HCT116 (cell line): ENCODE measurements at regions not wholly inside any gene's neighbourhood (a gene's known extent, or its start where the extent isn't known, plus 50 kb on each side); places are given as distances from the start of the nearest gene placed in this dataset.

Experiments used
- ATAC-seq: fragments of 200-7000 bp; cut with Tn5 transposase; 2 replicates; pipeline ENCODE4 v1.9.1; 2020; ENCODE audit warnings: mild to moderate bottlenecking, moderate library complexity
- BruUV-seq: library from RNA; stranded (reverse); fragments of 400-500 nt; replicated peaks from 2 replicates; lab custom pipeline; 2021; lab: Mats Ljungman, UMichigan
- CTCF ChIA-PET: fragments of 300-600 bp; sonication (Branson Sonifier 250); formaldehyde crosslinking; loops from one replicate; lab custom pipeline; 2021; ENCODE audit warnings: antibody characterized with exemption; lab: Charles Lee
- POLR2A ChIA-PET: fragments of 300-600, 350-600 bp; sonication (Branson Sonifier 250); formaldehyde crosslinking; loops from one replicate; lab custom pipeline; 2021; ENCODE audit warnings: antibody characterized with exemption; lab: Charles Lee
- RAD21 ChIA-PET, 2 experiments: fragments of 300-600 bp; sonication (Branson Sonifier 250); formaldehyde crosslinking; loops; one replicate each; lab custom pipeline; 2023; ENCODE audit warnings: low total read pairs in 2 of 2; ENCODE audit not compliant: uncharacterized antibody in 2 of 2, unreplicated experiment in 2 of 2, low non-redundant PET in 1 of 2; lab: Charles Lee
- DNase-seq: peaks from one replicate; pipeline ENCODE4 v3.0.0-alpha.2; 2010; ENCODE audit warnings: low read depth, low spot score
- H2AFZ ChIP-seq: fragments of 200-600 bp; shearing (Covaris generic), sonication (generic); 2 replicates; pipeline ENCODE4 v1.6.1; 2017; ENCODE audit warnings: low read depth, mixed run types, mixed read lengths, antibody characterized with exemption, low read length; ENCODE audit not compliant: poor library complexity, severe bottlenecking
- H3K27ac ChIP-seq: 2 replicates; pipeline ENCODE4 v1.5.1; 2012; ENCODE audit warnings: low read depth, low read length
- H3K27me3 ChIP-seq: fragments of 200-600 bp; sonication (generic); 2 replicates; pipeline ENCODE4 v1.6.1; 2016; ENCODE audit warnings: mixed run types, low read length, mixed read lengths; ENCODE audit not compliant: insufficient read depth
- H3K36me3 ChIP-seq, 2 experiments: fragments of 200-500 bp in 1 of 2; fragments of 200-600 bp in 1 of 2; sonication (Bioruptor generic) in 1 of 2; sonication (generic) in 1 of 2; 2 replicates each; pipeline versions ENCODE4 v1.5.1 to v1.6.1; 2014 to 2016; ENCODE audit warnings: low read length in 2 of 2, inconsistent platforms in 1 of 2, mixed read lengths in 1 of 2, mixed run types in 1 of 2; ENCODE audit not compliant: insufficient read depth in 2 of 2, control insufficient read depth in 1 of 2
- H3K4me1 ChIP-seq, 2 experiments: fragments of 200-600 bp in 1 of 2; sonication (generic) in 1 of 2; 2 replicates each; pipeline versions ENCODE4 v1.5.1 to v1.6.1; 2012 to 2017; ENCODE audit warnings: low read length in 2 of 2, inconsistent platforms in 1 of 2, mild to moderate bottlenecking in 1 of 2, mixed read lengths in 1 of 2, mixed run types in 1 of 2, moderate library complexity in 1 of 2; ENCODE audit not compliant: insufficient read depth in 2 of 2, control insufficient read depth in 1 of 2
- H3K4me2 ChIP-seq: fragments of 200-600 bp; sonication (generic); 2 replicates; pipeline ENCODE4 v1.6.1; 2017; ENCODE audit warnings: mixed run types, low read length, mixed read lengths
- H3K4me3 ChIP-seq, 2 experiments: fragments of 200-600 bp in 1 of 2; sonication (generic) in 1 of 2; replicated peaks in 1 of 2; 2 replicates each; pipeline ENCODE4 v1.5.1; 2011 to 2016; ENCODE audit warnings: low read length in 2 of 2, control low read depth in 1 of 2, low read depth in 1 of 2, mild to moderate bottlenecking in 1 of 2, mixed read lengths in 1 of 2, mixed run types in 1 of 2
- H3K79me2 ChIP-seq: fragments of 200-600 bp; sonication (generic); 2 replicates; pipeline ENCODE4 v1.6.1; 2017; ENCODE audit warnings: mild to moderate bottlenecking, mixed run types, low read length, moderate library complexity, mixed read lengths; ENCODE audit not compliant: insufficient read depth
- H3K9ac ChIP-seq: fragments of 200-600 bp; sonication (generic); 2 replicates; pipeline ENCODE4 v1.6.1; 2016; ENCODE audit warnings: low read length, mixed read lengths
- H3K9me2 ChIP-seq: fragments of 200-600 bp; sonication (generic), shearing (Covaris generic); 2 replicates; pipeline ENCODE4 v1.6.1; 2017; ENCODE audit warnings: mixed run types, mild to moderate bottlenecking, moderate library complexity; ENCODE audit not compliant: insufficient read depth
- H3K9me3 ChIP-seq, 2 experiments: fragments of 200-500 bp in 1 of 2; fragments of 200-600 bp in 1 of 2; sonication (Bioruptor generic) in 1 of 2; sonication (generic) in 1 of 2; 2 replicates each; pipeline ENCODE4 v1.6.1; 2014 to 2017; ENCODE audit warnings: low read length in 2 of 2, mixed read lengths in 2 of 2, inconsistent platforms in 1 of 2, low read depth in 1 of 2, mild to moderate bottlenecking in 1 of 2, mixed run types in 1 of 2, moderate library complexity in 1 of 2; ENCODE audit not compliant: control insufficient read depth in 1 of 2, insufficient read depth in 1 of 2
- H4K20me1 ChIP-seq: fragments of 200-600 bp; sonication (generic), shearing (Covaris generic); 2 replicates; pipeline ENCODE4 v1.6.1; 2017; ENCODE audit warnings: mixed run types, mild to moderate bottlenecking, moderate library complexity; ENCODE audit not compliant: insufficient read depth
- ATF3 ChIP-seq: IDR thresholded peaks from 2 replicates; pipeline ENCODE4 v1.6.1; 2012
- CBX3 ChIP-seq: IDR thresholded peaks from 2 replicates; pipeline ENCODE4 v1.6.1; 2012; ENCODE audit warnings: low read depth
- CEBPB ChIP-seq: IDR thresholded peaks from 2 replicates; pipeline ENCODE4 v1.6.1; 2012; ENCODE audit warnings: low read depth
- EZH2 ChIP-seq: fragments of 200-600 bp; sonication (generic); IDR thresholded peaks from 2 replicates; pipeline ENCODE4 v1.6.1; 2017; ENCODE audit warnings: antibody characterized with exemption, mixed run types
- EZH2phosphoT487 ChIP-seq: fragments of 200-600 bp; IDR thresholded peaks from 2 replicates; pipeline ENCODE4 v1.6.1; 2018; ENCODE audit warnings: antibody characterized with exemption, borderline replicate concordance
- MAX ChIP-seq: IDR thresholded peaks from 2 replicates; pipeline ENCODE4 v1.6.1; 2012
- POLR2A ChIP-seq: IDR thresholded peaks from 2 replicates; pipeline ENCODE4 v1.7.0; 2011; ENCODE audit warnings: borderline replicate concordance; ENCODE audit not compliant: insufficient read depth, insufficient read length; ENCODE audit errors: extremely low read depth
- REST ChIP-seq: IDR thresholded peaks from 2 replicates; pipeline ENCODE4 v1.6.1; 2012; ENCODE audit warnings: low read depth
- SIN3A ChIP-seq: IDR thresholded peaks from 2 replicates; pipeline ENCODE4 v1.6.1; 2012; ENCODE audit warnings: low read depth
- SP1 ChIP-seq: IDR thresholded peaks from 2 replicates; pipeline ENCODE4 v1.6.1; 2012; ENCODE audit warnings: low read depth
- SRF ChIP-seq: IDR thresholded peaks from 2 replicates; pipeline ENCODE4 v1.6.1; 2012; ENCODE audit warnings: low read depth
- TCF7L2 ChIP-seq: IDR thresholded peaks from 2 replicates; pipeline ENCODE4 v1.7.0; 2011; ENCODE audit warnings: borderline replicate concordance, inconsistent platforms; ENCODE audit not compliant: insufficient read depth, insufficient read length; ENCODE audit errors: extremely low read depth
- YY1 ChIP-seq: IDR thresholded peaks from 2 replicates; pipeline ENCODE4 v1.6.1; 2011; ENCODE audit warnings: low read length, low read depth, moderate library complexity, mild to moderate bottlenecking; ENCODE audit not compliant: insufficient replicate concordance; ENCODE audit errors: extremely low read depth
- ZNF274 ChIP-seq: fragments of 200-500 bp; sonication (Bioruptor generic); IDR thresholded peaks from 2 replicates; pipeline ENCODE4 v1.6.1; 2014; ENCODE audit warnings: mild to moderate bottlenecking, low read depth, low read length, inconsistent platforms
- intact Hi-C: fragments of 100-400 bp; cut with micrococcal nuclease; formaldehyde crosslinking; loops from 2 replicates; pipeline ENCODE4 v1.10.0; 2022
- TF ChIP-seq, protein P1 (sequence below): IDR thresholded peaks from 2 replicates; pipeline ENCODE4 v1.6.1; 2011; ENCODE audit warnings: mild to moderate bottlenecking, low read length, moderate library complexity; ENCODE audit not compliant: insufficient replicate concordance; ENCODE audit errors: extremely low read depth

DNA sequence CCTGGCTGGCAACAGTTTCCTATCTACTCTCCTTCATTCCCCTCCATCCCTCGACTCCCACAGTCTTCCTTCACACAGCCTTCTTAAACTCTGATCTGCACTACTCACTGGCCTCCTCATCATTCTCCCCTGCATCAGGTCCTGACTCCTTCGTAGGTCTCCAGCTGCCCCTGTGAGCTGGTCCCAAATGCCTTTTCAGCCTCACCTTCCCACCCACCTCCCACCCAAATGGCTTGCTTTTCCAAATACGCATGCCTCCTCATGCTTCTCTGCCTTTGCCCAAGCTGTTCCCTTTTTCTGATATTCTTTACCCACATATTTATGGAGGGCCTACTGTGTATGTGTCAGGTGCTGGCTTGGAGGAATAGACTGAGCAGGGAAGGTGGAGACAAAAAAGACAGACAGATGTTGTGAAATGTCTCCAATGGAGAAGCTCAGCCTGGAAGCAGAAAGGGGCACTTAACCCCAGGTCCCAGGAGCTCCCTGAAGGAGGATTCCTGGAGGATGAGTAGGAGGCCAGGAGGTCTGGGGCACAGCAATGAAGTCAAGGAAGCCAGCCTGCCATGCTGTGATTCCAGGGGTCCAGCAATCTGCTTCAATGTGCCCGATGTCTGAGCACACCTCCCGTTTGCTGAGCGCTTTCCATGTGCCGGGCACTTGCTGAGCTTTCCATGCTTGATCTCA is 252.2 kb downstream of the SHQ1 start:
- no peak overlapping the region for H3K9ac ChIP-seq
- no peak overlapping the region for H3K4me2 ChIP-seq
- H3K27me3 ChIP-seq, result no peaks in the 10 kb centered on the region
- no peaks in the 10 kb centered on the region for H4K20me1 ChIP-seq
- H3K79me2 ChIP-seq, result no peaks in the 10 kb centered on the region
- H3K9me2 ChIP-seq, result no peaks in the 10 kb centered on the region
- ChIA-PET POLR2A (no interaction called here), RAD21 (no interaction called here), CTCF (no interaction called here)
- ATAC-seq (no peak), DNase-seq (no peak)
- H3K4me3 ChIP-seq, result no peak overlapping the region
- TF ChIP-seq ATF3 (no peak), EZH2phosphoT487 (no peak), SIN3A (no peak), POLR2A (no peak), ZNF274 (no peak), REST (no peak), YY1 (no peak), SRF (no peak), SP1 (no peak), TCF7L2 (no peak), EZH2 (no peak), CEBPB (no peak), MAX (no peak), CBX3 (no peak)
- TF ChIP-seq, protein P1, sequence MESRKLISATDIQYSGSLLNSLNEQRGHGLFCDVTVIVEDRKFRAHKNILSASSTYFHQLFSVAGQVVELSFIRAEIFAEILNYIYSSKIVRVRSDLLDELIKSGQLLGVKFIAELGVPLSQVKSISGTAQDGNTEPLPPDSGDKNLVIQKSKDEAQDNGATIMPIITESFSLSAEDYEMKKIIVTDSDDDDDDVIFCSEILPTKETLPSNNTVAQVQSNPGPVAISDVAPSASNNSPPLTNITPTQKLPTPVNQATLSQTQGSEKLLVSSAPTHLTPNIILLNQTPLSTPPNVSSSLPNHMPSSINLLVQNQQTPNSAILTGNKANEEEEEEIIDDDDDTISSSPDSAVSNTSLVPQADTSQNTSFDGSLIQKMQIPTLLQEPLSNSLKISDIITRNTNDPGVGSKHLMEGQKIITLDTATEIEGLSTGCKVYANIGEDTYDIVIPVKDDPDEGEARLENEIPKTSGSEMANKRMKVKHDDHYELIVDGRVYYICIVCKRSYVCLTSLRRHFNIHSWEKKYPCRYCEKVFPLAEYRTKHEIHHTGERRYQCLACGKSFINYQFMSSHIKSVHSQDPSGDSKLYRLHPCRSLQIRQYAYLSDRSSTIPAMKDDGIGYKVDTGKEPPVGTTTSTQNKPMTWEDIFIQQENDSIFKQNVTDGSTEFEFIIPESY, result no peak
- H3K4me1 ChIP-seq, result peaks cover 13 to 21% of the 10 kb centered on the region in 2 experiments
- no TSS peak for BruUV-seq
- no peaks in the 10 kb centered on the region for H3K36me3 ChIP-seq
- intact Hi-C loops, result loop anchor here (10.0 kb wide), 1 partner anchor 289 kb away; the partner anchor contains the start of gene GXYLT2
- no peak overlapping the region for H3K27ac ChIP-seq
- H2AFZ ChIP-seq, result no peak overlapping the region
- H3K9me3 ChIP-seq, result no peaks in the 10 kb centered on the region
